ENCODE measurements at regions not wholly inside any gene's neighbourhood (a gene's known extent, or its start where the extent isn't known, plus 50 kb on each side); places are given as distances from the start of the nearest gene placed in this dataset.

GRCh38 chr2:14928056-14928455 is 295.5 kb downstream of the LRATD1 start:
- H3K27ac ChIP-seq (ENCODE audit: low read depth, low read length), result no peak overlapping the region
- no peaks in the 10 kb centered on the region for H4K20me1 ChIP-seq (replicated peaks in 1 of 2; ENCODE audit: control insufficient read depth in 1 of 2, insufficient read depth in 2 of 2, low read length in 2 of 2)
- POLR2A ChIA-PET (ENCODE audit: partially characterized antibody), result no interaction called here
- no peak overlapping the region for H2BK20ac ChIP-seq (ENCODE audit: low read length)
- H4K91ac ChIP-seq (replicated peaks; ENCODE audit: insufficient read length, low read length), result no peak overlapping the region
- no peak overlapping the region for H3K4me3 ChIP-seq (ENCODE audit: extremely low read depth in 1 of 4, insufficient read depth in 2 of 4, low read depth in 3 of 4, low read length in 4 of 4)
- no peak overlapping the region for H2BK15ac ChIP-seq (ENCODE audit: low read length)
- no peaks in the 10 kb centered on the region for H3K79me1 ChIP-seq (ENCODE audit: low read depth, low read length)
- no peak overlapping the region for H2BK5ac ChIP-seq (ENCODE audit: low read depth, low read length)
- no peak overlapping the region for H3K23ac ChIP-seq (ENCODE audit: insufficient read length)
- H3K9me3 ChIP-seq (ENCODE audit: insufficient read depth in 2 of 2, low read depth in 1 of 2, low read length in 1 of 2), result no peaks in the 10 kb centered on the region
- H3K79me2 ChIP-seq (ENCODE audit: control insufficient read depth in 1 of 2, insufficient read depth in 2 of 2, low read length in 2 of 2), result no peaks in the 10 kb centered on the region
- no peak overlapping the region for H3K14ac ChIP-seq (ENCODE audit: insufficient read length)
- no peak overlapping the region for H3K18ac ChIP-seq (ENCODE audit: extremely low read depth, low read length)
- no peak overlapping the region for H4K8ac ChIP-seq (ENCODE audit: extremely low read depth, insufficient read depth, low read length)
- no peak overlapping the region for H2AFZ ChIP-seq (ENCODE audit: low read length)
- no peaks in the 10 kb centered on the region for H3K23me2 ChIP-seq (ENCODE audit: low read depth, low read length)
- H2BK12ac ChIP-seq (ENCODE audit: low read depth, low read length), result no peak overlapping the region
- DNase-seq (ENCODE audit: low read depth in 1 of 2, low spot score in 2 of 2) (no peak), FAIRE-seq (no peak)
- CTCF ChIA-PET (ENCODE audit: partially characterized antibody), result no interaction called here
- no peak overlapping the region for H3K56ac ChIP-seq (replicated peaks; ENCODE audit: insufficient read length, low read depth, low read length)
- no peaks in the 10 kb centered on the region for H3K27me3 ChIP-seq (replicated peaks in 1 of 4; ENCODE audit: control insufficient read depth in 3 of 4, extremely low read depth in 1 of 4, insufficient read depth in 3 of 4, low read length in 3 of 4)
- TF ChIP-seq CHD2 (IDR thresholded peaks at IDR 0.05; ENCODE audit: low read length), result no peak
- TF ChIP-seq RFX5 (IDR thresholded peaks at IDR 0.05; ENCODE audit: borderline replicate concordance, low read depth, low read length), result no peak
- no peak for TF ChIP-seq JUN (IDR thresholded peaks at IDR 0.05; ENCODE audit: low read depth, low read length)
- no peak overlapping the region for H3K4me2 ChIP-seq (ENCODE audit: insufficient read depth in 1 of 2, low read depth in 2 of 2, low read length in 2 of 2)
- no peak overlapping the region for H2BK120ac ChIP-seq (replicated peaks; ENCODE audit: low read depth, low read length)
- H3K36me3 ChIP-seq (ENCODE audit: control insufficient read depth in 2 of 4, insufficient read depth in 4 of 4, low read length in 3 of 4), result no peaks in the 10 kb centered on the region
- no peak overlapping the region for H3K4ac ChIP-seq (replicated peaks; ENCODE audit: insufficient read length, low read depth, low read length)
- no peaks in the 10 kb centered on the region for H3K4me1 ChIP-seq (replicated peaks in 1 of 4; ENCODE audit: control insufficient read depth in 3 of 4, insufficient read depth in 4 of 4, low read length in 3 of 4)
- WGBS, 2 experiments (ENCODE audit: extremely low coverage in 1 of 2, insufficient coverage in 1 of 2, insufficient read length in 1 of 2, insufficient replicate concordance in 2 of 2, low coverage in 1 of 2, low lambda C conversion rate in 2 of 2, missing lambda C conversion rate in 1 of 2), result 86% methylated on average over 1 of the region's 1 CpG; no CpG with 5 or more reads in 1 of the 2 experiments
- no peak overlapping the region for H4K5ac ChIP-seq (ENCODE audit: insufficient read length, low read depth, low read length)
- no peak overlapping the region for H3K9ac ChIP-seq (replicated peaks in 1 of 4; ENCODE audit: extremely low read depth in 1 of 4, low read depth in 3 of 4, low read length in 3 of 4)
- H2AK5ac ChIP-seq (ENCODE audit: low read depth, low read length), result no peak overlapping the region
